ENCODE measurements at regions not wholly inside any gene's neighbourhood (a gene's known extent, or its start where the extent isn't known, plus 50 kb on each side); places are given as distances from the start of the nearest gene placed in this dataset.
A peak's percentile ranks its signal among the peaks of the same experiment; 100 is the strongest.

DNA sequence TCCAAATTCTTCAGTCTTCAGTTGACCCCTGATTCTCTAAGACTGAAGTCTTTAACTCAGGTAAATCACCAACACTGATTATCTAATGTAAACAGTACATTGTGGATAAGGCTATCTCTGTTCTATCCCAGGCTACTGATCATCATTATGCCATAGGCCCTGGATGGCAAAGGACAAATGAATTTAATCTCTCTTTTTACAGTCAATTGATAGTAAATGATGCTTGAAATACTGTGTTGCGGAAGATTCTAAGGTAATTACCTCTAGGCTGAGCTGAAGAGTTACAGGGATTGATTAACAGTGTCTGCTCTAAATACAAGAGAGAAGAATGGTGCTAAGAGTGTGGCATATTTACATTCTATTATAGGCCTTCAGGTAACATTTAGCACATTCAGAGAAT lies 264.7 kb downstream of the ACTL7B start:
- H3K4me1 Mint-ChIP-seq = no peaks in the 10 kb centered on the region
- H3K4me3 Mint-ChIP-seq = no peak overlapping the region
- H3K36me3 Mint-ChIP-seq = no peaks in the 10 kb centered on the region
- no peak overlapping the region for H3K27ac Mint-ChIP-seq
- DNase-seq (no peak), ATAC-seq (no peak)
- POLR2A ChIA-PET = no interaction called here
- H3K27me3 Mint-ChIP-seq = peaks cover 0 to 3% (median 0%) of the 10 kb centered on the region in 5 donors
- H3K9me3 Mint-ChIP-seq = peaks cover 0 to 3% (median 0%) of the 10 kb centered on the region in 9 donors

DNA sequence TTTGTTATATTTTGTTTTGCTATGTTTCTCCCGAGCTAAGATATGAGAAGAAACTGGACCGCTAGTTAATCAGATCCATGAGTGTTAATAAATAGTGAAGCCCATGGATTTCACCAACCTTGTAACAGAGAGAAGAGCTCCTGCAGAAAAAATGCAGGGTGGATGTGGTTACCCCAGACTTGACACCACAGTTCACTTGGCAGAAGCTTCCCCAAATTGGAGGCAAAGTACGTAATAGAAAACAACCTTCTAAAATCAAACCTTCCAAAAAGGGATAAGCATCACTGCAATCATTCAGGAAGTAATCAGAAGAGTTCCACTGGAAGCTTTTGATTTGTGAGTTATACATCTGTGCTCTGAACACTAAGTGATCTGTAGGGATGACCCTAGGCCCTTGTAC lies 267.5 kb downstream of the ACTL7B start:
- Mint-ChIP-seq H3K36me3 (no peaks in the 10 kb centered on the region), H3K4me1 (no peaks in the 10 kb centered on the region), H3K27ac (no peak overlapping the region), H3K27me3 (peaks cover 0 to 3% (median 2%) of the 10 kb centered on the region in 5 donors), H3K9me3 (peaks cover 0 to 3% (median 0%) of the 10 kb centered on the region in 9 donors), H3K4me3 (no peak overlapping the region)
- DNase-seq = no peak
- ATAC-seq = no peak
- POLR2A ChIA-PET = no interaction called here

DNA sequence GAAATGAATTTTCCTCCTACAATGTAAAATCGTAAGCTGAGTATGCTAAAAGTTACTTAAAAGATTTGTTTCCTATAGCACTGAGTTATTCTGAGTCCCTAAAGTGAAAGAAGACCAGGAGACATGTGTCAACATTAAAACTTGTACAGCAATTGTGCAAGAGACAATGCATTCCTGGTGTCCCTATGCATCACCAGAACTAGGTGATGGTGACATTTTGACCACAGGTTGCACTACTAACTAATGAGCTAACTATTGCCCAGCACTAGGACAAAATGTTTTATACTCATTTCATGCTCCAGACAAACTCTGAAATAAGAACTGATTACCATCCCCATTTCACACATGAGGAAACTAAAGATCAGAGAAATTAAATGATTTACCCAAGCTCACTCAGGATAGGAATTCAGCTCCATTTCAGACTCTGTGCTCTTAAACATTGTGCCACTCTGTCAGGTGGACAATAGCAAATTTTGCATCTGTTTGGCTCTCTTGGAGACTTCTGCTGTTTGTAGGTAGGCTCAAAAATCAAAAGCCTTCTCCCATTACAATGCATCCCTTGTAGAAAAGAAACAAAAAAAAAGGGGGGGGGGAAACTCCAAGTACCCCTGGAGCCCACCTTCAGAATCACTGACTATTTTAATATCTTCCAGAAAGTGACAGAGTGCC lies 269.2 kb downstream of the ACTL7B start:
- Mint-ChIP-seq H3K27ac (no peak overlapping the region), H3K36me3 (no peaks in the 10 kb centered on the region), H3K27me3 (peaks cover 0 to 5% (median 3%) of the 10 kb centered on the region in 5 donors), H3K9me3 (peaks cover 0 to 2% (median 0%) of the 10 kb centered on the region in 9 donors), H3K4me3 (no peak overlapping the region), H3K4me1 (no peaks in the 10 kb centered on the region)
- DNase-seq (no peak), ATAC-seq (no peak)
- POLR2A ChIA-PET = no interaction called here

GRCh38 chr9:108584860-108585259 lies 270.9 kb downstream of the ACTL7B start:
- Mint-ChIP-seq H3K4me1 (no peaks in the 10 kb centered on the region), H3K27me3 (peaks cover 0 to 7% (median 3%) of the 10 kb centered on the region in 5 donors), H3K27ac (no peak overlapping the region), H3K9me3 (peaks cover 0 to 2% (median 0%) of the 10 kb centered on the region in 9 donors), H3K36me3 (no peaks in the 10 kb centered on the region), H3K4me3 (no peak overlapping the region)
- ATAC-seq = no peak
- POLR2A ChIA-PET = no interaction called here
- DNase-seq = no peak

DNA sequence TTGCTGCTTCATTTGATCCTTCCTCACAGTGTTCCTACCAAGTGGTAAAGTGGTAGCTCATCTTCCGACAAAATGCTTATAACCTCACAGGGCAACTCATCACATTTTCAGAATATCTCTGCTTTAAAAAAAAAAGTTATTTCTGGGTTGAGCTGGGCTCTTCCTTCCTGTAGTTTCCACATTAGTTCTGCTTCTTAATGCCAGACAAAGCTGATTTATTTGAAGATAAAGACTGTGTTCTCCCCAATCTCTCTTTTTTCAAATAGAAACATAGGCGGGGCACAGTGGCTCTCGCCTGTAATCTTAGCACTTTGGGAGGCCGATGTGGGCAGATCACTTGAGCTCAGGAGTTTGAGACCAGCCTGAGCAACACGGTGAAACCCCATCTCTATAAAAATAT lies 273.1 kb downstream of the ACTL7B start:
- H3K9me3 Mint-ChIP-seq = peaks cover 0 to 8% (median 0%) of the 10 kb centered on the region in 9 donors
- no peaks in the 10 kb centered on the region for H3K36me3 Mint-ChIP-seq
- H3K27me3 Mint-ChIP-seq = peaks cover 0 to 7% (median 3%) of the 10 kb centered on the region in 5 donors
- no peaks in the 10 kb centered on the region for H3K4me1 Mint-ChIP-seq
- POLR2A ChIA-PET = no interaction called here
- DNase-seq = no peak
- H3K27ac Mint-ChIP-seq = no peak overlapping the region
- ATAC-seq = no peak
- H3K4me3 Mint-ChIP-seq = no peak overlapping the region

GRCh38 chr9:108579757-108580439 lies 275.9 kb downstream of the ACTL7B start:
- no peaks in the 10 kb centered on the region for H3K36me3 Mint-ChIP-seq
- H3K4me3 Mint-ChIP-seq = no peak overlapping the region
- H3K27ac Mint-ChIP-seq = no peak overlapping the region
- H3K4me1 Mint-ChIP-seq = no peaks in the 10 kb centered on the region
- H3K27me3 Mint-ChIP-seq = peaks cover 0 to 7% (median 3%) of the 10 kb centered on the region in 5 donors
- H3K9me3 Mint-ChIP-seq = peaks cover 0 to 10% (median 0%) of the 10 kb centered on the region in 9 donors
- ATAC-seq (no peak), DNase-seq (no peak)
- POLR2A ChIA-PET = no interaction called here

GRCh38 chr9:108575276-108575675 lies 280.5 kb downstream of the ACTL7B start:
- DNase-seq (no peak), ATAC-seq (no peak)
- Mint-ChIP-seq H3K27me3 (peaks cover 0 to 2% (median 0%) of the 10 kb centered on the region in 5 donors), H3K36me3 (no peaks in the 10 kb centered on the region), H3K4me1 (no peaks in the 10 kb centered on the region), H3K4me3 (no peak overlapping the region), H3K9me3 (peaks cover 0 to 10% (median 0%) of the 10 kb centered on the region in 9 donors), H3K27ac (no peak overlapping the region)
- POLR2A ChIA-PET = no interaction called here

DNA sequence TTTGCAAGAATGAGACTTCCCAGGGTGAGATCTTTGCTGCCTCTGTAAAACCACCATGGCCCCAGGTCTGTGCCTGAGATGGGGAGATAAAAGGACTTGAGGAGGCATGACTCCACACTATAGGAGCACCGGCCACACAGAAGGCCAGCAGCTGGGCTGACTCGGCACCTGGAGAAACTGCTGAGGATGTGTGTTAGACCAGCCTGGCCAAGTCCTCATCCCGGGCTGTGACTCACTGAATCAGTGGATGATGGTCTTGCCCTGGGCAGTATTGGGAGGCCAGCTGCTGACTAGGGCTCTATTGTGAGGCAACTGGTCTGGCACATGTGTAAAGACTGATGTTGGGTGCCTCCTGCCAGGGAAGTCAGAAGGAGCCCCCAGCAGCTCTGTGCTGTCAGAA lies 286.2 kb downstream of the ACTL7B start:
- Mint-ChIP-seq H3K36me3 (no peaks in the 10 kb centered on the region), H3K4me3 (no peak overlapping the region), H3K27me3 (peaks cover 4 to 23% (median 14%) of the 10 kb centered on the region in 5 donors), H3K4me1 (no peaks in the 10 kb centered on the region), H3K27ac (no peak overlapping the region), H3K9me3 (peaks cover 0 to 4% (median 0%) of the 10 kb centered on the region in 9 donors)
- ATAC-seq (no peak), DNase-seq (no peak)
- POLR2A ChIA-PET = no interaction called here

GRCh38 chr9:108568093-108568492 lies 287.7 kb downstream of the ACTL7B start:
- Mint-ChIP-seq H3K4me3 (no peak overlapping the region), H3K4me1 (no peaks in the 10 kb centered on the region), H3K27ac (no peak overlapping the region), H3K9me3 (peaks cover 0 to 4% (median 0%) of the 10 kb centered on the region in 9 donors), H3K27me3 (peaks cover 4 to 23% (median 14%) of the 10 kb centered on the region in 5 donors), H3K36me3 (no peaks in the 10 kb centered on the region)
- DNase-seq = no peak
- POLR2A ChIA-PET = no interaction called here
- ATAC-seq = no peak

GRCh38 chr9:108567571-108567970 lies 288.2 kb downstream of the ACTL7B start:
- peak overlapping the region in 1 of 10 donors; percentile 31 for H3K27ac Mint-ChIP-seq
- peaks cover 4 to 23% (median 14%) of the 10 kb centered on the region in 5 donors for H3K27me3 Mint-ChIP-seq
- DNase-seq (no peak), ATAC-seq (no peak)
- no peak overlapping the region for H3K4me3 Mint-ChIP-seq
- H3K9me3 Mint-ChIP-seq = peaks cover 0 to 4% (median 0%) of the 10 kb centered on the region in 9 donors
- POLR2A ChIA-PET = no interaction called here
- no peaks in the 10 kb centered on the region for H3K36me3 Mint-ChIP-seq
- H3K4me1 Mint-ChIP-seq = no peaks in the 10 kb centered on the region

- Mint-ChIP-seq H3K36me3 (no peaks in the 10 kb centered on the region), H3K27ac (peak overlapping the region in 1 of 10 donors; percentile 51), H3K27me3 (peaks cover 4 to 23% (median 14%) of the 10 kb centered on the region in 5 donors), H3K4me3 (no peak overlapping the region), H3K4me1 (no peaks in the 10 kb centered on the region), H3K9me3 (peaks cover 0 to 5% (median 0%) of the 10 kb centered on the region in 9 donors)
- ATAC-seq (no peak), DNase-seq (no peak)
- POLR2A ChIA-PET = interaction anchor here (0.6 kb wide), 1 partner anchor 287 kb away, joined by 3 read pairs; no protein-coding TSS in a partner anchor
Observed at GRCh38 chr9:108565651-108566378, 290.0 kb downstream of the ACTL7B start.

- POLR2A ChIA-PET = no interaction called here
- ATAC-seq (no peak), DNase-seq (no peak)
- Mint-ChIP-seq H3K27ac (no peak overlapping the region), H3K4me3 (no peak overlapping the region), H3K9me3 (peaks cover 0 to 5% (median 0%) of the 10 kb centered on the region in 9 donors), H3K27me3 (peaks cover 0 to 15% (median 0%) of the 10 kb centered on the region in 5 donors), H3K4me1 (no peaks in the 10 kb centered on the region), H3K36me3 (no peaks in the 10 kb centered on the region)
Observed at GRCh38 chr9:108562176-108562575, 293.6 kb downstream of the ACTL7B start.

DNA sequence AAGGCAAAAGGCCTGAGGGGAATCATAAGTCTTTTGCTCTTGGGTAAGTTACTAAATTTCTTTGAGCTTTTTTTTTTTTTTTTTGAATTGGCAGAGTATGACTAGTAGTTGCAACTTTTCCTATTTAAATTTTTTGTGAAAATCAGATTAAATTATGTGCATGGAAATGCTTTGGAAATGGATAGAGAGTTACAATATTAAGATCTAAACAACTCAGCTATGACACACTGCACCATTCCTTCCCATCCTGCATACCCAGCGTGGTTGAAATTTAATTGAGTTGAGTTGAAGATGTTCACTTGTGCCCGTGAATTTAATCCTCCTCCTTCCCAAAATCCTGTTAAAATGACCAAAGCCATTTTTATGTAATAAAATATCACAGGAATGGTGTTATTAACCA lies 296.4 kb downstream of the ACTL7B start:
- Mint-ChIP-seq H3K27ac (no peak overlapping the region), H3K4me1 (no peaks in the 10 kb centered on the region), H3K36me3 (no peaks in the 10 kb centered on the region), H3K27me3 (peaks cover 0 to 15% (median 0%) of the 10 kb centered on the region in 5 donors), H3K4me3 (no peak overlapping the region), H3K9me3 (peaks cover 0 to 3% (median 0%) of the 10 kb centered on the region in 9 donors)
- DNase-seq (no peak), ATAC-seq (no peak)
- POLR2A ChIA-PET = no interaction called here
